Natural killer cell treated with Interleukin-12 subunit alpha and Interleukin-12 subunit beta and Interleukin-15 and Interleukin-18, amount 100 ng/mL, for 72 hours (primary cell): ENCODE measurements at regions not wholly inside any gene's neighbourhood (a gene's known extent, or its start where the extent isn't known, plus 50 kb on each side); places are given as distances from the start of the nearest gene placed in this dataset.
"Not testable (repeated sequence)": the region's sequence is repeated elsewhere in the genome, so short reads cannot be mapped to it uniquely, and the experiment has no call there.

Experiments
- ATAC-seq, 2 donors: fragments of 150-1000 bp; cut with Tn5 transposase in 1 of 2; sonication (Bioruptor Pico), chemical (Tn5 transposase) in 1 of 2; 2 replicates each; pipeline ENCODE4 v1.10.0; 2021
- DNase-seq: peaks from one replicate; pipeline ENCODE4 v3.0.0; 2022; ENCODE audit warnings: low spot score
- H3K27ac Mint-ChIP-seq, 2 donors: 1 replicate in 1 of 2; 2 replicates in 1 of 2; pipeline ENCODE4 v1.8.0; 2022; ENCODE audit warnings: mixed read lengths in 2 of 2, mild to moderate bottlenecking in 1 of 2, moderate library complexity in 1 of 2
- H3K27me3 Mint-ChIP-seq, 2 donors: 1 replicate in 1 of 2; 2 replicates in 1 of 2; pipeline ENCODE4 v1.8.0; 2022; ENCODE audit warnings: mixed read lengths in 2 of 2
- H3K36me3 Mint-ChIP-seq: one replicate; pipeline ENCODE4 v1.8.0; 2022; ENCODE audit warnings: mixed read lengths
- H3K4me1 Mint-ChIP-seq, 2 donors: 1 replicate in 1 of 2; 2 replicates in 1 of 2; pipeline ENCODE4 v1.8.0; 2022; ENCODE audit warnings: low read depth in 2 of 2, mixed read lengths in 2 of 2, mild to moderate bottlenecking in 1 of 2
- H3K4me3 Mint-ChIP-seq: one replicate; pipeline ENCODE4 v1.8.0; 2022; ENCODE audit warnings: mixed read lengths
- H3K9me3 Mint-ChIP-seq: 2 replicates; pipeline ENCODE4 v1.8.0; 2022; ENCODE audit warnings: mixed read lengths

- DNase-seq (peak; percentile 82), ATAC-seq (peak; percentile 76 to 82)
- H3K27me3 Mint-ChIP-seq, result peaks cover 7 to 26% of the 10 kb centered on the region in 2 donors
- no peaks in the 10 kb centered on the region for H3K36me3 Mint-ChIP-seq
- H3K4me1 Mint-ChIP-seq, result peaks cover 31 to 59% of the 10 kb centered on the region in 2 donors
- no peaks in the 10 kb centered on the region for H3K9me3 Mint-ChIP-seq
- peak overlapping the region; percentile 40 to 45 for H3K27ac Mint-ChIP-seq
- peak overlapping the region; percentile 59 for H3K4me3 Mint-ChIP-seq
Observed at GRCh38 chr14:106622200-106622745, 1095.9 kb downstream of the TMEM121 start.

- Mint-ChIP-seq H3K4me1 (peaks cover 27 to 50% of the 10 kb centered on the region in 2 donors), H3K9me3 (no peaks in the 10 kb centered on the region), H3K27ac (peak overlapping the region in 1 of 2 donors; percentile 29), H3K4me3 (peak overlapping the region; percentile 4), H3K36me3 (no peaks in the 10 kb centered on the region), H3K27me3 (peaks cover 15 to 30% of the 10 kb centered on the region in 2 donors)
- DNase-seq (no peak), ATAC-seq (peak; percentile 60 to 67)
Observed at GRCh38 chr14:106625186-106625585, 1098.8 kb downstream of the TMEM121 start.

GRCh38 chr14:106626469-106626868 is 1100.1 kb downstream of the TMEM121 start:
- H3K4me3 Mint-ChIP-seq, DNase-seq, H3K9me3 Mint-ChIP-seq, H3K27ac Mint-ChIP-seq, H3K36me3 Mint-ChIP-seq, ATAC-seq: not testable (repeated sequence)
- Mint-ChIP-seq H3K4me1 (peaks cover 27 to 39% of the 10 kb centered on the region in 2 donors), H3K27me3 (peaks cover 17 to 35% of the 10 kb centered on the region in 2 donors)

GRCh38 chr14:106626942-106627588 is 1100.7 kb downstream of the TMEM121 start:
- DNase-seq, result peak; percentile 71
- H3K9me3 Mint-ChIP-seq, ATAC-seq, H3K4me3 Mint-ChIP-seq, H3K27ac Mint-ChIP-seq, H3K36me3 Mint-ChIP-seq: not testable (repeated sequence)
- Mint-ChIP-seq H3K27me3 (peaks cover 17 to 37% of the 10 kb centered on the region in 2 donors), H3K4me1 (peaks cover 26 to 36% of the 10 kb centered on the region in 2 donors)

GRCh38 chr14:106631879-106632278 is 1105.5 kb downstream of the TMEM121 start:
- DNase-seq (no peak), ATAC-seq (peak in 1 of 2 donors; percentile 76)
- no peaks in the 10 kb centered on the region for H3K36me3 Mint-ChIP-seq
- H3K9me3 Mint-ChIP-seq, result no peaks in the 10 kb centered on the region
- H3K4me1 Mint-ChIP-seq, result no peaks in the 10 kb centered on the region
- H3K27ac Mint-ChIP-seq, result no peak overlapping the region
- H3K4me3 Mint-ChIP-seq, result no peak overlapping the region
- peaks cover 11 to 25% of the 10 kb centered on the region in 2 donors for H3K27me3 Mint-ChIP-seq

- DNase-seq (no peak), ATAC-seq (no peak)
- peaks cover 11 to 22% of the 10 kb centered on the region in 2 donors for H3K27me3 Mint-ChIP-seq
- H3K4me1 Mint-ChIP-seq, result peaks cover 0 to 5% of the 10 kb centered on the region in 2 donors
- H3K9me3 Mint-ChIP-seq, result no peaks in the 10 kb centered on the region
- no peak overlapping the region for H3K27ac Mint-ChIP-seq
- no peak overlapping the region for H3K4me3 Mint-ChIP-seq
- no peaks in the 10 kb centered on the region for H3K36me3 Mint-ChIP-seq
Observed at GRCh38 chr14:106633721-106634120, 1107.3 kb downstream of the TMEM121 start.

GRCh38 chr14:106635569-106635968 is 1109.2 kb downstream of the TMEM121 start:
- no peak overlapping the region for H3K4me3 Mint-ChIP-seq
- H3K4me1 Mint-ChIP-seq, result peaks cover 0 to 7% of the 10 kb centered on the region in 2 donors
- no peaks in the 10 kb centered on the region for H3K9me3 Mint-ChIP-seq
- H3K27me3 Mint-ChIP-seq, result peaks cover 0 to 12% of the 10 kb centered on the region in 2 donors
- no peaks in the 10 kb centered on the region for H3K36me3 Mint-ChIP-seq
- no peak overlapping the region for H3K27ac Mint-ChIP-seq
- DNase-seq (no peak), ATAC-seq (no peak)

- peak; percentile 74 for DNase-seq
- H3K27ac Mint-ChIP-seq, result not testable (repeated sequence)
- H3K27me3 Mint-ChIP-seq, result peaks cover 11 to 13% of the 10 kb centered on the region in 2 donors
Observed at GRCh38 chr14:106638786-106639452, 1112.5 kb downstream of the TMEM121 start.

GRCh38 chr14:106642090-106642489 is 1115.7 kb downstream of the TMEM121 start:
- DNase-seq (no peak), ATAC-seq (no peak)
- H3K27me3 Mint-ChIP-seq, result peaks cover 13 to 17% of the 10 kb centered on the region in 2 donors
- H3K36me3 Mint-ChIP-seq, result no peaks in the 10 kb centered on the region
- H3K27ac Mint-ChIP-seq, result no peak overlapping the region
- H3K4me1 Mint-ChIP-seq, result peaks cover 0 to 7% of the 10 kb centered on the region in 2 donors
- H3K9me3 Mint-ChIP-seq, result no peaks in the 10 kb centered on the region
- H3K4me3 Mint-ChIP-seq, result no peak overlapping the region

More at GRCh38 chr14:106638786-106639452, 1112.5 kb downstream of the TMEM121 start:
- H3K36me3 Mint-ChIP-seq, H3K9me3 Mint-ChIP-seq, H3K4me3 Mint-ChIP-seq, H3K4me1 Mint-ChIP-seq: not testable (repeated sequence)
- peak in 1 of 2 donors; percentile 61 for ATAC-seq

GRCh38 chr14:106642971-106643370 is 1116.6 kb downstream of the TMEM121 start:
- not testable (repeated sequence) for H3K27ac Mint-ChIP-seq, H3K4me3 Mint-ChIP-seq, H3K4me1 Mint-ChIP-seq, ATAC-seq, DNase-seq, H3K9me3 Mint-ChIP-seq, H3K36me3 Mint-ChIP-seq
- H3K27me3 Mint-ChIP-seq, result peaks cover 13 to 17% of the 10 kb centered on the region in 2 donors

GRCh38 chr14:106648874-106649273 is 1122.5 kb downstream of the TMEM121 start:
- not testable (repeated sequence) for ATAC-seq, H3K4me3 Mint-ChIP-seq, H3K36me3 Mint-ChIP-seq, H3K27ac Mint-ChIP-seq, DNase-seq, H3K9me3 Mint-ChIP-seq, H3K4me1 Mint-ChIP-seq
- H3K27me3 Mint-ChIP-seq, result peaks cover 0 to 20% of the 10 kb centered on the region in 2 donors

GRCh38 chr14:106651016-106651415 is 1124.6 kb downstream of the TMEM121 start:
- no peak overlapping the region for H3K27ac Mint-ChIP-seq
- H3K27me3 Mint-ChIP-seq, result peaks cover 0 to 15% of the 10 kb centered on the region in 2 donors
- ATAC-seq, result no peak
- H3K4me3 Mint-ChIP-seq, result no peak overlapping the region
- H3K4me1 Mint-ChIP-seq, result peaks cover 7 to 19% of the 10 kb centered on the region in 2 donors
- peaks cover 8% of the 10 kb centered on the region for H3K36me3 Mint-ChIP-seq
- peaks cover 9% of the 10 kb centered on the region for H3K9me3 Mint-ChIP-seq
- DNase-seq, result no peak

GRCh38 chr14:106652494-106652893 is 1126.1 kb downstream of the TMEM121 start:
- DNase-seq (no peak), ATAC-seq (no peak)
- Mint-ChIP-seq H3K4me3 (no peak overlapping the region), H3K27me3 (peaks cover 0 to 15% of the 10 kb centered on the region in 2 donors), H3K36me3 (peaks cover 8% of the 10 kb centered on the region), H3K9me3 (peaks cover 9% of the 10 kb centered on the region), H3K27ac (no peak overlapping the region), H3K4me1 (peaks cover 10 to 26% of the 10 kb centered on the region in 2 donors)

GRCh38 chr14:106657460-106657859 is 1131.1 kb downstream of the TMEM121 start:
- H3K9me3 Mint-ChIP-seq, result no peaks in the 10 kb centered on the region
- ATAC-seq, result no peak
- H3K4me3 Mint-ChIP-seq, result no peak overlapping the region
- peaks cover 0 to 11% of the 10 kb centered on the region in 2 donors for H3K27me3 Mint-ChIP-seq
- H3K36me3 Mint-ChIP-seq, result no peaks in the 10 kb centered on the region
- no peak for DNase-seq
- H3K27ac Mint-ChIP-seq, result peak overlapping the region in 1 of 2 donors; percentile 39
- peaks cover 17 to 31% of the 10 kb centered on the region in 2 donors for H3K4me1 Mint-ChIP-seq
